Cerebellar nuclear complex (tissue), 1 donor: ENCODE measurements at regions not wholly inside any gene's neighbourhood (a gene's known extent, or its start where the extent isn't known, plus 50 kb on each side); places are given as distances from the start of the nearest gene placed in this dataset.
"Not testable (repeated sequence)": the region's sequence is repeated elsewhere in the genome, so short reads cannot be mapped to it uniquely, and the experiment has no call there.

ENCODE experiments used
- DNase-seq, 2 experiments: peaks; one replicate each; lab custom pipeline; 2025; lab: John Stamatoyannopoulos, UW

DNA sequence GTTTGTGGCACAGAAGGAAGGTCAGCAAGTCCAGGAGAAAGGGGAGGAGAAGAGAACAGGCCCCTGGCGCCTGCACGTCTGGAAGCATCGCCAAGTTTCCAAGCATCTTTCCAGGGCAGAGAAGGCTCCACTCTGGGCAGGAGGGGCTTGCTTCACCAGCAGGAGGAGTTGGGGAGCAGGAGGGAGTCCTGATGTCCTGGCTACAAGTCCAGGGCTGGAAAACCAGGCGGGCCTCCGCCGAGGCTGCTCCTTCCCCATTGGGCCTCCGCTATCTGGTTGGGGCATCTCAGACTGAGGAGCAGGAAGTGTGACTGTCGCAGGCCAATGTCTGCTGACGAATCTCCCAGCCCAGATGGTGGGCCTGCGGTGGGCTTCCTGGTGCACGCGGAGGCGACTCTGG is 421.9 kb downstream of the PREX1 start:
- DNase-seq = no peak

DNA sequence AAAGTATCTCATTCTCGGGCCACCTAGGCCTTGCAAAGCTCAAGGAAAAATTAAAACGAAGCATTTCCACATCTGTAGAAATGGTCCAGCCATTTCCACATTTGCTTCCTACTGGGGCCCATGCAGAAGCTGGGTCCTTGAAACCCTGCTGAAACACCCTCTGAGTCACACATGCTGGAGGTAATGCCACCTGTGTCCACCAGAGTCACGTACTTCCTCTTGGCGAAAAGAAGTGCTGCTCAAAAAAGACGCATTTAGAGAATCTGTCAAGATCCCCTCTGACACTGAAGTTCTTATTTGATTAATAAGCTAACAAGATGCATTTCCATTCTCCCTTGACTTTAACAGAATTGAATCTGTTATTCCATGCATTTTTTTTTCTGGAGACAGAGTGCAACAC is 423.2 kb downstream of the PREX1 start:
- DNase-seq = no peak

DNA sequence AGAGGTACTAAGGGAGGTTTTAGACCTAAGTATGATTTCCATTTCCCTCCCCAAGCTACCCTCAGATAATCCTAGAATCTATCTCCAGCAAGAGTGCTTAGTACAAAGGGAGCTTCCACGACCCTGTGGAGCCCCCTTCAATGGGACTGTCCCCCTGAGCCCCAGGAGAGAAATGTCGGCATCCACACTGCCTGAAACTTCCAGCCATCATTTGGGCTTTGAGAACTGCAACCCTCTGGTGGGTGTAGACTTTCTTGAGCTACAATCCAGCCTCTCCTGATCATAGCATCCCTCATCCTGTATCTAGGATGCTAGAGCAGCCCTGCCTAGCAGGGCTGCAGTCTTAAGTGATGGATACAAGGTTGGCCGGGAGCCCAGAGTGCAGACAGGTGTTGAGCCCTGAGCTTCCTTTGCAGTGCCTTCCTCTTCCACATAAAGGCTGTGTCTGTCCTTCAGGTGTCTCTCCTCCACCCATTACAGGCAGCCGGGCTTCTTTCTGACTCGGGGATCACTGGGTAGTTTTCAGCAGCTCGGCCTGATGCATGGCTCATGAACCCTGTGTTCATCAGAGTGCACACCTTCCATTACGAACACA is 424.5 kb downstream of the PREX1 start:
- no peak for DNase-seq

DNA sequence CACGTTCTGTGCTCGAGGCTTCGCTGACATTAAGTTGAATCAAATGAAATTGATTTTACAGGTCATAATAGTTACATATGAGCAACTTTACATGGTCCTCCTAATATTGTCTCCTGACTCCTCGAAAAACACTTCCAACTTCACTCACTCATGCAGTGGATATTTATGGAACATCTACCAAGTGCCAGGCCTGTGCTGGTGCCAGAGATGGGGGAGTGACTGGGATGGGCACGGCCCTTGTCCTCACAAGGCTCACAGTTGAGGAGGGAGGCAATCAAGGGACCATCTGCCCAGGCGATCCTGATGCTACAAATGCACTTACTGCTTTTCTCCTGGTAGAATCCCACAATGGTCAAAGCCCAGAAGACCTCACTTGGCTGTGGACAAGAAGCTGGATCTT is 426.4 kb downstream of the PREX1 start:
- DNase-seq = no peak

DNA sequence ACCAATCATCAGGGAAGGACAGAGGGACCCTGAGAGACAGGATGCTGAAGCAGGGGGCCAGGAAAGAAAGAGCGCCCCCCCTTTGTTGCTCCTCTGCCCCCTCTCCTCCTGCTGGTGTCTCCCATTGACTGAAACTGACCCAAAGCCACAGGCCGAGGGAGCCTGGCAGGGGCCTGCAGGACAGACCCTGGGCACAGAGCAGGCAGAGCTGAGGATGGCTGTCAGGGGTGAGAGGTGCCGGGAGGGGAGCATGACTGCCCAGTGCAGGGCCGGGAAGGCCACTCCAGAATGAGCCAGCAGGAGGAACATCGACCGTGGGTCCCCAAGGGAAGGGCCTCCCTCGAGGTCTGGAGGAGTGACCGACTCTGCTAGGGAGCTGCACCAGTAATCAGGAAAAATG is 427.8 kb downstream of the PREX1 start:
- DNase-seq = no peak

DNA sequence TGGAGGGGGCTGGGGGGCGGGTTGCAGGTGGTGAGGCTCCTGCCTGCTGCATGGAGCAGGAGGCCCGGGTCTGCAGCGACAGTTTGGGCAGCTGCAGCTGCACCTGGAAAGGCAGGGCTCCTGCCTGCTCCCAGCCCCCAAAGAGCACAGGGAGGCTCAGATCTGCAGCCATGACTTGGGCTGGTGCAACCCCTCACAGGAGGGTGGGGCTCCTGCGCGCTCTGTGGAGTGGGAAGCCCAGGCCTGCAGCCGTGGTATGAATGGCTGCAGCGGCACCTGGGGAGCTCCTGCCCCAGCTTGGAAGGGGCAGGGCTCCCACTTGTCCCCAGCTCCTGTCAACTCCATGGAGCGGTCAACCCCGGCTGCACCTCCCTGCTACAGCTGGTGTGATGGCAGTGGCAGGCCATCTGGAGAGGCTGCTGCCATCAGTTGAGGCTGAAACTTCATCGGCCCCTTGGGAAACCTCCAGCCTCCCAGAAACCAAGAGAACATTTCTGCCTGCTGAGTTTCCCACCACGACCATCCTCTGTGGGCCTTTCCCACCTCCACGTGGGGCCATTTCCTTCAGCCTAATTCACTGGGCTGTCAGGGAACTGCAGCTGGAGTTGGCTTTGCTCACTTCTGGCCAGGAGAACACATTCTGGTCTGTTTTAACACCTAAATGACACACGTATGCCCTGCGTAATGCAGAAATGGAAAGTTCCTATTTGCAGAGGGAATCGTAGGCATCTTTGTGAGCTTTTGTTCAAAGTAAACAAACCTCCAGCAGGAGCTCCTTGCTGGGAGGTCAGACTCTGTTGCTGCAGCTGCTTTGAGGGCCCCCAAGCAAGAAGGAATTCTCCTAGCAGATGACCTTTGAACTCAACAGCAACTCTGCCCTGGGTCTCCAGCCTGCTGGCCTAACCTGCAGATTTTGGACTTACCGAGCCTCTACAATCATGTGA is 429.0 kb downstream of the PREX1 start:
- no peak for DNase-seq

DNA sequence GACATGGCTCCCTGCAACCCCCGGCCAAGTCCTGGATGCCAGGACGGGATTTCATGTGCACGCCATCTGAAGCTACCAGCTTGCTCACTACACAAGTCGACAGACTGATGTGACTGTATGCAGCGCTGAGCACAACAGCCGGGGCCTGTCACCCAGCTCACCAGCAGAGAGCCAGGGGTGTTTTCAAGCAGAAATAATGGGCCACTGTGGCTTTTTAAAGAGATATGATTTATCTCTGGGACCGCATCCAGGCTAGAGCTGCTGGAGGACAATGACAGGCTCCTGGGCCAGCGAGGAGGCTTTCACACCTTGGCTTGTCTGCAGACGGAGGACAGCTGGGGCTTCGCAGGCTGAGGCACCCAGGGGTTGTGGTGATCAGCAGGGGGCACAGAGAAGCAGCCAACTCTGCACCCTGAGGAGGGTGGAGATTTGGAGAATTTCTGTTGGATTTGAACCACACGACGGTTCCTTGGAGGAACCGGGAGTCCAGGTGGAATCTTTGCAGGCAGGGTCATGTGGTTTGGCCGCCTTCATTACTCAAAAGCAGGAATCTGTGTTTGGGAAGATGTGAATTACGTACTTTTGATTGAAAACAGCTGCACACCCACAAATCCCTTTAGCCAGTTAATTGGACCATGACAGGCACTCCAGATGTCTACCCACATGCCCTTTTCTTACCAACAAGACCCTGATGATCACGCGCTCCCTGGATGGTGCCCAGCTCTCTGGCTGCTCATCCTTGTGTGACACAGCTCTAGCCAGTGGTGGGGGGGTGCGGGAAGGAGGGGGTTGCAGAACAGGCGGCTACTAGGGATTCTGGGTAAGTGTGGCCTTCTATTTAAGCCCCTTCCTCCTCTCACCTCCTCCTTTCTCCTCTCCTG is 430.6 kb downstream of the PREX1 start:
- DNase-seq = not testable (repeated sequence)

DNA sequence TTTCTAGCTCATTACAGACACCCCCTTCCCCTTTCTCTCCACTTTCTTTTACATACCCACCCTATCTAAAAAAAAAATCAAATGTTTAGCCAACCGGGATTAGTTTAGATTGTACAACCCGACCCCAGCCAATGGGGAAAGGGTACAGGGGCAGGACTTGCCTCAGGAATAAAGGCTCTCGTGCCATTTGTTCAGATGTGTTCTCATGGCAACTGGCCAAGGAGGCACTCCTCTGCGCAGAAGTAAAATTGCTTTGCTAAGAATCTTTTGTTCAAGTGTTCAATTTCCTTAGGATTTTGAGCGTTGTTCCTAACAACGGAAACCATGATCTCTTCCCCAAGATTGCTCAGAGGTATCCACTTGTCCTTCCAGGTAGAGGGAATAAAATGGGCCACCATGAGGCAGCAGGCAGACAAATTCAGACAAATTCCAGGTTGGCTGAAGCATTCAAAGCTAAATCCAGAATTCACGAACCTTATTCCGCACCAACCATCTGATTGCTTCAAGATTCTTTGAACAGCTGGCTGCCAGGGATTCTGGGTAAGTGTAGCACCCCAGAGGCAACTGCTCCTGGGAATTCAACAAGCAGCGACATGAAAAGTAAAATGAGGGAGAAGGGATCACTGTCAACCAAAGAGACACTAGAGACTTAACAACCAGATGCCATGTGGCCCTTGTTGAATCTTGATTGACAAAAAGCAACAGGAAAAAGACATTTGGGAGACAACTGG is 431.8 kb downstream of the PREX1 start:
- DNase-seq = no peak

DNA sequence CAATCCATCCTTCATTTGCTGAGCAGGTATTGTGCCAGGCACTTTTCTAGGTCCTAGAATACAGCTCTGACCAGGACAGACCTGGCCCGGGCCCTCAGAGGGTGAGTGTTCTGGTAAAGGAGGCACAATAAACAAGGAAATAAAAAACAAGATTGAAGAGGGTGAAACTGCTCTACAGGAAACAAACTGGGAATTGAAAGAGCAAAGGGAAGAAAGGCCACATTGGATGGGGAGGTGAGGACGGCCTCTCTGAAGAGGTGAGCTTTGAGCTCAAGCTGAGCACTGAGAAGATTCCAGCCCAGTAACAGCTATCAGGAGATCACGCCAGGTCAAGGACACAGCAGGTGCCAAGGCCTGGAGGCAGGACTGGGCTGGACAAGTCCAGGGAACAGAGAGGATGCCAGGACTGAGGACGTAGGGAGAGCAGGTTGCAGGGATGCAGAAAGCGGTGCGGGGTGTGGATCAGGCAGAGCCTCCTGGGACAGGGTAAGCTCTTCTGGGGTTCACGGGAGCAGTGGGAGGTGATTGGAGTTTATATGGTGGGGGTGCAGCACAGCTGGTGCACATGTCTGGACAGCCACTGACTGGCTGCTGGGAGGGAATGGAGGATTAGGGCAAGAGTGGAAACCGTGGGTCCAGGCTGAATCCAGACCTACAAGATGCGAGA is 433.3 kb downstream of the PREX1 start:
- DNase-seq = no peak

DNA sequence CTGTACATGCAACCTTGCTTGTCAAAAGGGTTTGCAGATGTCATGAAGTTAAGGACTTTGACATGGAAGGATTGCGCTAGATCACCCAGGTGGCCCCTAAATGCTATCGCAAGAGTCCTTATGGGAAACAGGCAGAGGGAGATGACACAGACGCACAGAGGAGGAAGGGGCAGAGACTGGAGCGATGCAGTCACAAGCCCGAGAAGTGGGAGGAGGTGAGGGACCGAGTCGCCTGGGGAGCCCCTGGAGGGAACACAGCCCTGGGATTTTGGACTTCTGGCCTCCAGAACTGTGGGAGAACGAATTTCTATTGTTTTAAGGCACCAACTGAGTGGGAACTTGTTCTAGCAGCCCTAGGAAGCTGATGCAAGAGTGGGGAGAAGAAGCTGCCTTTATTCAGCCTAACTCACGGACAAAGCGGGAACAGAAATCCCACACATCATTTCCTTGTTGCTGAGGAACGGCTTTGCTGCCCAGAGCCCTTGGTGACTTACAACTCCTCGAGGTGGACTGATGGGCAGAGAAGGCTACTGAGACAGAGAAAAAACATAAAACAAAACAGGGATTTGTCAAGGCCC is 434.0 kb downstream of the PREX1 start:
- no peak for DNase-seq

DNA sequence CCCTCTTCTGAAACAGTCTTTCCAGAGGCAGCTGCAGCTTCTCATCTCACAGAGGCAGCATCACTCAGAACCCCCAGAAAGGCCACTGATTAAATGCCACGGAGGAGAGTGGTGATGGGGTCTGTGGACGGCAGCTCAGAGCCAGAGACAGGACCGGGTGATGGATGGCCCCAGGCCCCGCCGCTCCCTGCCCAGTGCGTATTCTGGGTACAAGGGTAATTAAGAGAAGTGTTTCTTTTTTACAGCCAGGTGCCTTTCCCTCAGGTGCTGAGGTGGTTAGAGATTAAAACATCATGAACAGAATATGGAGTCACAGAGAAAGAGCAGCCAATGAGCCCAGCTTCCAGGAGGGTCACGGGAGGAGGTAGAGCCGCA is 434.5 kb downstream of the PREX1 start:
- no peak for DNase-seq

DNA sequence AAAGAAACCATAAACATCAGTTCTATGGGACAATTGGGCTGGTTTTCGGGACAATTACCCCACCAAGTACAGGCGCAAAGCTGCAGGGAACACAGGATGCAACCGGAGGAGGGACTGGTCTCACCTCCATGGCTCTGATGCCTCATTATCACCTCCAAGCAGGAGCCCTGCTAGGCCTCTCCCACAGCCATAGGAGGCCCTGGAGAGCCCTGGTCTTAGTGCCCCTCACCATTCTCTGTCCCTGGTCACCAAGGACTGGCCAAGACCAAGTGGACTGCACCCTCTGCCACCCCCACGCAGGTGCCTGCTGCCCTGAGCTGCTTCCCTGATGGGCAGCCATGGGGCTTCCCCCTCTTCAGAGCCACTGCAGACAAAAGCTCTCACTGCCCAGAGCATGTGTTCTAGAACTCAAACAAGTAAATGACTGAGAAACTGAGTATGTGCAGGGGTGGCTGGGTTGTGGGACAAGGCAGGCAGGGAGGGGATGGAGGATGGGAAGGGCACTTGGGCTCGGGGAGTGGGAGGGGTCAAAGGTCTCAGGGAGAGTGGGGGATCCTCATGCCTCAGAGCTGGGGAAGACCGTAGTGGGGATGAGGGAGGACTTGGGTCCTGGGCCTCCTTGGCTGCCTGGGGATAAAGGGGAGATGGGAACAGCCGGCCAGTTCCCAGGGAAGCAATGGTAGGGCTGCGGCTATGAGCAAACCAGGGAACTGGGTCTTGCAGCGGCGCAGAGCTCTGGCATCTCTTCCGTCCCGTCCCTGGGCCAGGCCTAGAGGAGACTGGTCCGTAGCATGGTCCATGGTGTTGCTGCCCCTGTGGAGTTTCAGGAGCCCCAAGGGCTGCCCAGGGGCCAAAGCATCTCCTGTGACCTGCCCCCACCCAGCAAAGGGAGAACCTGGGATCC is 435.1 kb downstream of the PREX1 start:
- no peak for DNase-seq

DNA sequence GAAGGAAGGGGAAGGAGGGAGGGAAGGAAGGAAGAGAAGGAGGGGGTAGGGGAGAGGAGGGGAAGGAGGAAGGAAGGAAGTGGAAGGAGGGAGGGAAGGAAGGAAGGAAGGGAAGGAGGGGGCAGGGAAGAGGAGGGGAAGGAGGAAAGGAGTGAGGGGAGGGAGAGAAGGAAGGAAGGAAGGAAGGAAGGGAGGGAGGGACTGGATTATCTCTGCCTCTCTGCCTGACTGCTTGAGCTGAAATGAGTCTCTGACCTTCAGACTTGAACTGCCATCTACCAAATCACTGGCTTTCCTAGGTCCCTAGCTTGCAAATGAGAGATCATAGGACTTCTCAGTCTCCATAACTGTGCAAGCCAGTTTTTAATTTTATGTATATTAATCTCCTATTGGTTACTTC is 436.8 kb downstream of the PREX1 start:
- DNase-seq = no peak

DNA sequence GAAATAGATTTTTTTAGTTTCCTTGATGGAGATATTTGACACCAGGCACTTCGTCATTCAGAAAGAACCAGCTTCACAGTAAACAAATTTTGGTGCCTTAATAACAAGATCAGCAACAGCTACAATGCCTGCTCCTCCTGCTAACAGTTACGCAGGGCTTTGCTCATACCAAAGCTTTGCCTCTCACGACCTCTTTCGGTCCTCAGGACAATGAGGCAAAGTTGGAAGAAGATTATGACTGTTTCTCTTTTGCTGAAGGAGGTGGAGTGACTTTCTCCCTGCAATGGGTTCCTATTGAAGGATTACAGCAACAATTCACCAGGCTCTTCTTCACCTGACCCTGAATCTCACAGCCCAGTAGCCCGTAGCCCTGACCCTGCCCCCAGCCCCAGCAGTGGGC is 440.1 kb downstream of the PREX1 start:
- no peak for DNase-seq

DNA sequence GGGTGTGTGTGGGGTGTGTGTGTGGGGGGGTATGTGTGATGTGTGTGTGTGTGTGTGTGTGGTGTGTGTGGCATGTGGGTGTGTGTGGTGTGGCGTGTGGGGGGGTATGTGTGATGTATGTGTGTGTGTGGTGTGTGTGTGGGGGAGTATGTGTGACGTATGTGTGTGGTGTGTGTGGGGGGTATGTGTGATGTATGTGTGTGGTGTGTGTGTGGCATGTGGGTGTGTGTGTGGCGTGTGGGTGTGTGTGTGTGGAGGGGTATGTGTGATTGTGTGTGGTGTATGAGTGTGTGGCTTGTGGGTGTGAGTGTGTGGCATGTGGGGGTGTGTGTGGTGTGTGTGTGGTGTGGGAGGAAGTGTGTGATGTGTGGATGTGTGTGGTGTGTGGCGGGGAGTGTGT is 442.3 kb downstream of the PREX1 start:
- DNase-seq = no peak

DNA sequence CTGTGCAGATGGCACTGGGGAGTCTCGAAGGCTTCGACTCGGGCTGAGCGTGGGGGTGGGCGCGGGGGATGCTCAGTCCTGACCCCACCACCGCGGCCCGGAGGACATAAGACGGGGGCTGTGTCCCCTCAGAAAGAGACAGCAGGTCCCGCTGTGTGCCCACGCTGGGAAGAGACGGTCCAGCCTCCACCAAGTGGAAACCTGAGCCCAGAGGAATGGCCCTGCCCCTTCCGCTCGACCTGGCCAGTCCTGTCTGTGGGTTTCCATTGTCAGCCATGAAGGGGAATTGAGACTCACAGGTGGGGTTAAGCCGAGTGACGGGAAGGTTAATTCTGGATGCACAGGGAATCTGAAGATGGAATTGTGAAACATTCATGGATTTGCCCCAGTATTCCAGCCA is 442.7 kb downstream of the PREX1 start:
- DNase-seq = no peak

DNA sequence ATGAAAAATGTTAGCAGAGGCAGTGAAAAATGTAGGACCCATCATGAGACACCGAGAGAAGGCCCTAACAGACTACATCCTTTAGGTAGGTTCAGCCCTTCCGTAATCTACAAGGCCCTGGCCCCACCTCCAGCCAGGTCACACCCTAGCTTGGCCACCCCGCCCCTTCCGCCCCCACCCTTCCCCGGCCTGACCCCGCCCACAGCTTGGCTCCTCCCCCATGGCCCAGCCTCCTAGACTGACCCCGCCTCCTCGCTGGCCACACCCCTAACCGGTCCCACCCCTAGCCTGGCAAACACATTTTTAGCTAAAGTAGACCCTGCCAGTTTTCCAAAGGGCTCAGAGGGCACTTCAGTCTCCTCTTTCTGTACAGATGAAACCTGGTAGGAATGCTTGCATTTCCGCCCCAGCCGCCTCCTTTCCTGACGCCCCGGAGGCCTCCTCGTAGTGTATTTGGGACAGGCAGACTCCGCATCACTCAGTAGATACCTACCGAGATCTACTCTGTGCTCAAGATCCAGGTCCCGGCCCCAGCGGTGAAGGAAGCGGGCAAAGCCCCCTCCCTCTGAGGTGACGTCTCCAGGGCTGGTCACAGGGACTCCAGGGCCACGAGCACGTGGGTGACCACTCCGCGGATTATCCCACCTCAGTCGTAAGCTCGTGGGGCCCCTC is 443.5 kb downstream of the PREX1 start:
- no peak for DNase-seq

DNA sequence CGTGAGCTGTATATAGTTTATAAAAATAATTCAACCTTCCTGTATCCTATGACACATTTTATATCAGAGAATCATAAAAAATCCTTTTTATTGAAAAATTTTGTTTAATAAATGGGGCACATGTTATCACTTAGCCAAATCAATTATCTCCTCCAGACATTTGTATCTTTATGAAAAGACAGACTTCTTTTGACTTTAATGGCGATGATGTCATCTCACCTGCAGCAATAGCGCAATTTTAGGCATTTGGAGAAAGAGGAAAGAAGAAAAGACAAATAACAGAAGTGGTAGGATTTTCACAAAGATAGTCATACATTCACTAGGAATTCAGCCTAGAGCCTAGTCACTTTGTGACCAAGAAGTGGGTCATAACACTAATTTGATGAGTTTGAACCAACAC is 444.5 kb downstream of the PREX1 start:
- no peak for DNase-seq

DNA sequence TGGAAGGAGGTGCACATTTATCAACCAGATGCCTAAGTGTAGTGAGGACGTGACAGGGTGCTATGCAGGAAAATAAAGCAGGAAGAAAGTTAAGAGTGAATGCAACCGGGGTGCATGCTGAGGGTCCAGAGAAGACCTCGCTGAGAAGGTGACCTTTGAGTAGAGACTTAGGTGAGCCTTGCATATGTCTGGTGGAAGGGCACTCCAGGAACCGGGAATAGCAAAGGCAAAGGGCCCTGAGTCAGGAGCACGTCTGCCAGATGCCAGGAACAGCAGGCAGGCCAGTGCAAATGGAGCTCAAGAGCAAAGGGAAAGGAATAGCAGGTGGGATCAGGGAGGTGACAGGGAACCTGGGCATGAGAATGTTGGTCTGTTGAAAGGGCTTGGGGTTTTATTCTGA is 445.5 kb downstream of the PREX1 start:
- DNase-seq = no peak
